Subcutaneous abdominal adipose tissue (tissue), 5 donors: ENCODE measurements at regions not wholly inside any gene's neighbourhood (a gene's known extent, or its start where the extent isn't known, plus 50 kb on each side); places are given as distances from the start of the nearest gene placed in this dataset.

Source experiments
- H3K27ac ChIP-seq: one replicate; pipeline ENCODE4 v1.7.0; 2013; ENCODE audit warnings: low read depth, mild to moderate bottlenecking, inconsistent platforms, low read length, moderate library complexity
- H3K27me3 ChIP-seq, 5 donors: one replicate each; pipeline ENCODE4 v1.7.0; 2013; ENCODE audit warnings: low read length in 5 of 5, inconsistent platforms in 1 of 5; ENCODE audit not compliant: control insufficient read depth in 5 of 5, insufficient read depth in 4 of 5
- H3K36me3 ChIP-seq, 5 donors: one replicate each; pipeline ENCODE4 v1.7.0; 2013; ENCODE audit warnings: low read length in 5 of 5; ENCODE audit not compliant: control insufficient read depth in 5 of 5, insufficient read depth in 5 of 5
- H3K4me1 ChIP-seq, 5 donors: one replicate each; pipeline ENCODE4 v1.7.0; 2013; ENCODE audit warnings: low read length in 5 of 5, mild to moderate bottlenecking in 3 of 5, moderate library complexity in 1 of 5; ENCODE audit not compliant: control insufficient read depth in 5 of 5, insufficient read depth in 5 of 5
- H3K4me3 ChIP-seq, 5 donors: one replicate each; pipeline ENCODE4 v1.7.0; 2013; ENCODE audit warnings: low read length in 5 of 5, low read depth in 1 of 5
- H3K9ac ChIP-seq, 5 donors: one replicate each; pipeline ENCODE4 v1.7.0; 2013; ENCODE audit warnings: low read length in 5 of 5, mild to moderate bottlenecking in 4 of 5, moderate library complexity in 3 of 5
- H3K9me3 ChIP-seq, 5 donors: one replicate each; pipeline ENCODE4 v1.7.0; 2013; ENCODE audit warnings: low read length in 5 of 5; ENCODE audit not compliant: control insufficient read depth in 5 of 5
- donor health status: healthy.
- donor health status: healthy.
- donor health status: healthy.
- donor health status: healthy.
- donor health status: healthy.

GRCh38 chr4:95985051-95985450, 145.2 kb downstream of the PDHA2 start:
- H3K27ac ChIP-seq = no peak overlapping the region
- H3K27me3 ChIP-seq = no peaks in the 10 kb centered on the region
- H3K9ac ChIP-seq = no peak overlapping the region
- no peaks in the 10 kb centered on the region for H3K36me3 ChIP-seq
- no peaks in the 10 kb centered on the region for H3K4me1 ChIP-seq
- peaks cover 0 to 15% (median 4%) of the 10 kb centered on the region in 5 donors for H3K9me3 ChIP-seq
- H3K4me3 ChIP-seq = no peak overlapping the region

- no peak overlapping the region for H3K27ac ChIP-seq
- no peaks in the 10 kb centered on the region for H3K27me3 ChIP-seq
- H3K4me3 ChIP-seq = no peak overlapping the region
- H3K9me3 ChIP-seq = peaks cover 0 to 5% (median 0%) of the 10 kb centered on the region in 5 donors
- H3K4me1 ChIP-seq = no peaks in the 10 kb centered on the region
- no peak overlapping the region for H3K9ac ChIP-seq
- H3K36me3 ChIP-seq = no peaks in the 10 kb centered on the region
Observed at GRCh38 chr4:95985791-95986550, 146.1 kb downstream of the PDHA2 start.

GRCh38 chr4:95987851-95988250, 148.0 kb downstream of the PDHA2 start:
- Histone ChIP-seq H3K9ac (no peak overlapping the region), H3K4me3 (no peak overlapping the region), H3K27me3 (no peaks in the 10 kb centered on the region), H3K27ac (no peak overlapping the region), H3K36me3 (no peaks in the 10 kb centered on the region), H3K4me1 (no peaks in the 10 kb centered on the region), H3K9me3 (peaks cover 0 to 4% (median 0%) of the 10 kb centered on the region in 5 donors)

GRCh38 chr4:95998311-95998710, 158.4 kb downstream of the PDHA2 start:
- H3K27me3 ChIP-seq = no peaks in the 10 kb centered on the region

GRCh38 chr4:96003951-96004740, 164.3 kb downstream of the PDHA2 start:
- Histone ChIP-seq H3K36me3 (no peaks in the 10 kb centered on the region), H3K9ac (no peak overlapping the region), H3K4me3 (no peak overlapping the region), H3K27ac (no peak overlapping the region), H3K4me1 (no peaks in the 10 kb centered on the region), H3K27me3 (no peaks in the 10 kb centered on the region), H3K9me3 (no peaks in the 10 kb centered on the region)

More at GRCh38 chr4:95998311-95998710, 158.4 kb downstream of the PDHA2 start:
- H3K36me3 ChIP-seq = no peaks in the 10 kb centered on the region
- H3K27ac ChIP-seq = no peak overlapping the region
- H3K4me1 ChIP-seq = no peaks in the 10 kb centered on the region
- H3K9ac ChIP-seq = no peak overlapping the region
- no peaks in the 10 kb centered on the region for H3K9me3 ChIP-seq
- H3K4me3 ChIP-seq = no peak overlapping the region

GRCh38 chr4:96009427-96010119, 169.7 kb downstream of the PDHA2 start:
- no peaks in the 10 kb centered on the region for H3K9me3 ChIP-seq
- no peak overlapping the region for H3K9ac ChIP-seq
- no peak overlapping the region for H3K4me3 ChIP-seq
- no peaks in the 10 kb centered on the region for H3K36me3 ChIP-seq
- no peak overlapping the region for H3K27ac ChIP-seq
- no peaks in the 10 kb centered on the region for H3K4me1 ChIP-seq
- H3K27me3 ChIP-seq = no peaks in the 10 kb centered on the region

GRCh38 chr4:96012687-96013086, 172.8 kb downstream of the PDHA2 start:
- Histone ChIP-seq H3K4me3 (no peak overlapping the region), H3K4me1 (peaks cover 0 to 2% (median 0%) of the 10 kb centered on the region in 5 donors), H3K36me3 (no peaks in the 10 kb centered on the region), H3K9me3 (no peaks in the 10 kb centered on the region), H3K27ac (no peak overlapping the region), H3K27me3 (no peaks in the 10 kb centered on the region), H3K9ac (no peak overlapping the region)

GRCh38 chr4:96016634-96017299, 176.9 kb downstream of the PDHA2 start:
- Histone ChIP-seq H3K27ac (no peak overlapping the region), H3K4me3 (no peak overlapping the region), H3K27me3 (no peaks in the 10 kb centered on the region), H3K9ac (no peak overlapping the region), H3K9me3 (no peaks in the 10 kb centered on the region), H3K36me3 (no peaks in the 10 kb centered on the region), H3K4me1 (peaks cover 0 to 2% (median 0%) of the 10 kb centered on the region in 5 donors)

- Histone ChIP-seq H3K9me3 (no peaks in the 10 kb centered on the region), H3K9ac (no peak overlapping the region), H3K27me3 (no peaks in the 10 kb centered on the region), H3K4me3 (no peak overlapping the region), H3K27ac (no peak overlapping the region), H3K4me1 (no peaks in the 10 kb centered on the region), H3K36me3 (no peaks in the 10 kb centered on the region)
Observed at GRCh38 chr4:96025011-96025410, 185.1 kb downstream of the PDHA2 start.
